Central memory CD8-positive, alpha-beta T cell (primary cell): ENCODE measurements at regions not wholly inside any gene's neighbourhood (a gene's known extent, or its start where the extent isn't known, plus 50 kb on each side); places are given as distances from the start of the nearest gene placed in this dataset.

Experiments used
- ATAC-seq: fragments of 150-1000 bp; cut with Tn5 transposase; replicated peaks from 2 replicates; pipeline ENCODE4 v1.10.0; 2022; ENCODE audit warnings: mild to moderate bottlenecking, moderate FRiP score, moderate number of reproducible peaks; ENCODE audit not compliant: poor library complexity, severe bottlenecking; ENCODE audit errors: extremely low read depth
- DNase-seq, 2 donors: peaks; one replicate each; pipeline ENCODE4 v3.0.0; 2021; ENCODE audit warnings: low spot score in 2 of 2
- H3K27ac Mint-ChIP-seq: one replicate; pipeline ENCODE4 v1.8.0; 2022; ENCODE audit warnings: low read depth, mild to moderate bottlenecking, moderate library complexity, mixed read lengths
- H3K27me3 Mint-ChIP-seq: one replicate; pipeline ENCODE4 v1.8.0; 2022; ENCODE audit warnings: mixed read lengths
- H3K36me3 Mint-ChIP-seq: one replicate; pipeline ENCODE4 v1.8.0; 2022; ENCODE audit warnings: mild to moderate bottlenecking, moderate library complexity, mixed read lengths; ENCODE audit not compliant: insufficient read depth
- H3K4me1 Mint-ChIP-seq: one replicate; pipeline ENCODE4 v1.8.0; 2022; ENCODE audit warnings: mixed read lengths
- H3K4me3 Mint-ChIP-seq: one replicate; pipeline ENCODE4 v1.8.0; 2022; ENCODE audit warnings: mild to moderate bottlenecking, moderate library complexity, mixed read lengths
- H3K9me3 Mint-ChIP-seq: one replicate; pipeline ENCODE4 v1.8.0; 2022; ENCODE audit warnings: mixed read lengths

DNA sequence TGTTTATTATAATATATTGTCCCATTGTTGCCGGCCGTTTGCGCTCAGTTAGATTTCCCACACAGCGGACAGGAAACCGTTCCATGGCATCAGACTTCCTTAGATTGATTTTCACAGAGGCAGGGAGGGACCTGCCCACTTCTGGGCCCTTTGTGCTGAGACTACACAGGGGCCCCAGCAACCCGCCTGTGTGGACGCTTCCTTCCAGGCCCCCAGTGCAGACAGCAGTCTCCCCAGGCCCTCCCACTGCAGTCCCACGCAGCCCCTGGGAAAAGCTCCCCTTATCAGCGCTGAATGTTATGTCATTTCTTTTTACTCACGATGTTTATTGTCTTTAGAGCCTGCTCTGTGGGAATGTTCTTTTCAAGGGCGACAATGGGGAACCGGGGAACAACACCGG lies 351.7 kb upstream of the ARGLU1 start:
- H3K27ac Mint-ChIP-seq = no peak overlapping the region
- H3K36me3 Mint-ChIP-seq = peaks cover 5% of the 10 kb centered on the region
- H3K4me3 Mint-ChIP-seq = no peak overlapping the region
- no peaks in the 10 kb centered on the region for H3K9me3 Mint-ChIP-seq
- ATAC-seq (no peak), DNase-seq (no peak)
- H3K4me1 Mint-ChIP-seq = no peaks in the 10 kb centered on the region
- peaks cover 29% of the 10 kb centered on the region for H3K27me3 Mint-ChIP-seq

DNA sequence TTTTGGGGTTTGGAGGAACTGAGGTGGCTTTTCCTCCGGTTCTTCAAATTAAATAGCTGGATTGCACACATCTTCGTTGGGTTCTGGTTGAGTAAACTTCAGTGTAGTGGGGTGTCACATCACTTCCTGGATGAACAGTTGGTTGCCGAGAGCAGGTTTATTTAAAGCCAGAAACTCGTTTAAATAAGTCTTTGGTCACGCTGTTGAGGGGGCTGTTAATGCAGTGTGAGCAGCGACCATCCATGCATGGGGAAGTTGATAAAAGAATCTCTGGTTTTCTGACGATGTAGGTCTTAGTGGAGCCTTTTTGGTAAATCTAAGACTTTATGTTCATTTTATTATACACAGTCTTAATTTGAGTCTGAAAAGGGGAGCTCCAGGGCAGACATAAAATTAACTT lies 351.2 kb upstream of the ARGLU1 start:
- Mint-ChIP-seq H3K27me3 (peaks cover 25% of the 10 kb centered on the region), H3K36me3 (peaks cover 5% of the 10 kb centered on the region), H3K27ac (no peak overlapping the region), H3K4me3 (no peak overlapping the region), H3K9me3 (no peaks in the 10 kb centered on the region), H3K4me1 (no peaks in the 10 kb centered on the region)
- DNase-seq = no peak
- ATAC-seq = no peak

DNA sequence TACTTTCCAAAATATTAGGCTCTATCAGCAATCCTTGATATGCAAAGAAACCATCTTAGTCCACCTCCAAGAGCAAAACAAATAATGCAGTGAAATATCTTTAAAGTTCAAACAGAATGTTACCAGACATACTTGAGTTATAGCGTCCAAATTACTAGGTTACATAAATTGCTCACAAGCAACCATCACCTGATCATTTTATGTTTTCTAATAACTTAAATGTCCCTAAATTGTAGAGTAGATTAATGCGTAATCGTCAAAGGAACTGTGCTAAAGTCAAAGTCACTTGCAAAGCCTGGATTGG lies 350.6 kb upstream of the ARGLU1 start:
- Mint-ChIP-seq H3K27me3 (peaks cover 25% of the 10 kb centered on the region), H3K4me1 (no peaks in the 10 kb centered on the region), H3K27ac (no peak overlapping the region), H3K36me3 (peaks cover 5% of the 10 kb centered on the region), H3K4me3 (no peak overlapping the region), H3K9me3 (no peaks in the 10 kb centered on the region)
- ATAC-seq = no peak
- no peak for DNase-seq

GRCh38 chr13:106917673-106918556 lies 350.0 kb upstream of the ARGLU1 start:
- Mint-ChIP-seq H3K9me3 (no peaks in the 10 kb centered on the region), H3K27me3 (peaks cover 25% of the 10 kb centered on the region), H3K4me1 (no peaks in the 10 kb centered on the region), H3K27ac (no peak overlapping the region), H3K4me3 (peak overlapping the region; percentile 60), H3K36me3 (peaks cover 5% of the 10 kb centered on the region)
- ATAC-seq (peak; percentile 69), DNase-seq (peak; percentile 25 to 37)

DNA sequence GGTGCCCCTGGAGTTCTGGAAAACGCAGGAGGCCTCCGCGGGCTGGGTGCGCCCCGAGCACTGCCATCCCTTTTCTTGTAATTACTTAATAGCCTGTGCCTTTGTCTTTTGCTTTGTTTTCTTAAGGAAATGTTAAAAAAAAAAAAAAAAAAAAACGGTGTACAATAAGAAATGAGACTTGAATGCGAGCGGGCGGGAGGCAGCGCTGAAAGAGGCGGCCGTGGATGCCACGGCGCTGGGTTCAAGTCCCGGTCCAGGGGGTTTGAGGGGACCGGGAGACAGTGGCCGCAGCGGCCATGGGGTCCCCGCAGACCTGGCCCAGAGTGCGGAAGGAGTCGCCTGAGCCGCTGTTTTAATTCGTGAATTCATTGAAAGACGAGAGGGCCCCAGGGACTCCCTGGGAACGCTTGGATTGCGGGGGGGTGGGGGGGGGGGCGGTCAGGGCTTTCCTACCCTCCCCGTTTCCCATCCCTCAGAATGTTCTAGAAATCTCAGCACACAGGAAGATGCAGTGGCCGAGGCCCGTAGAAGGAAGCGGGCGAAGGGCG lies 349.2 kb upstream of the ARGLU1 start:
- H3K4me3 Mint-ChIP-seq = peak overlapping the region; percentile 60
- H3K36me3 Mint-ChIP-seq = peaks cover 5% of the 10 kb centered on the region
- H3K27ac Mint-ChIP-seq = no peak overlapping the region
- no peaks in the 10 kb centered on the region for H3K4me1 Mint-ChIP-seq
- H3K27me3 Mint-ChIP-seq = peaks cover 23% of the 10 kb centered on the region
- DNase-seq = no peak
- no peak for ATAC-seq
- no peaks in the 10 kb centered on the region for H3K9me3 Mint-ChIP-seq

DNA sequence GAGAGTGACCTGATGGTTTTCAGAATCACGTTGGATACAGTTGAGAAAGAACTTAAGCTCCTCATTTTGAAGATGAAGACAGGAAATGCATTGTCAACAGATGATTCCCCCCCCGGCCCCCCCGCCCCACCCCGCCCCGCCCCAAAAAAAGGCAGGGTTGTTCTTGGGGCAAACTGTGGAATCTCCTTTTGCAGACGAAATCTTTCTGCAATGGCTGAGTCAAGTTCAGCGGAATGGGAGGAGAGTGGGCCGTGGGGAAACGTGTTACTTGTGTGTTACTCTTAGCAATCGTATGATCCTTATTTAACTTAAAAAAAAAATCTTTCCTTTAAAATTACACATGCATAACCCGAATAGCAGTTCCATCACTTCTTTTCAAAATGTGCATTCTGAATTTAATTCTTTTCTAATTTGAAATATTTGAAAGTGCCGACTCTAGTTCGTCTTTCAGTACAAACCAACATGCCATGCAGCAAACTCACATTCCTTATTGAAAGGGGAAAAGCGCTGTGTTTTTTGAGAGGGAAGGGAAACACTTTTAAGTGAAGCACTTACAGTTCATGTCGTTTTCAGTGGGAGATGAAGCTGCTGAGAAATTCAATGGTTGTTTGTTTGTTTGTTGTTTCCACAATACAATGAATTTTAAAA lies 348.5 kb upstream of the ARGLU1 start:
- ATAC-seq = no peak
- Mint-ChIP-seq H3K27me3 (peaks cover 17% of the 10 kb centered on the region), H3K4me3 (peak overlapping the region; percentile 60), H3K4me1 (no peaks in the 10 kb centered on the region), H3K27ac (no peak overlapping the region), H3K36me3 (peaks cover 5% of the 10 kb centered on the region), H3K9me3 (peaks cover 4% of the 10 kb centered on the region)
- no peak for DNase-seq

DNA sequence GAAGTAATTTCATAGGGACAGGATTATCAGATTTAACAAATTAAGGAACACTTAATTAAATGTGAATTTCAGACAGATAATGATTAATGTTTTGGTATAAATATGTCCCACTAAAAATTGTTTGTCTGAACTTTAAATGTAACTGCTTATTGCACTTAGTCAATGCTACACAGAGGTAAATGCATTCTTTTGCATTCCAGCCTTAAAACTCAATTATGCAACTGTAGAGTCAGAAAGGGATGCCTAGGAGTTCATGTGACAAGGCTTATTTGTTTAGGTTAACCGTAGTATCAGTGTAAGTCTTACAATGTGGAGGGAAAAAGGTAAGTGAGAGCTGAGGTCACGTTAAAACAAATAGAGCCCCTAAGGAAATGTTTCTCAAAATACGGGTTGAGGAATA lies 347.2 kb upstream of the ARGLU1 start:
- no peak for ATAC-seq
- Mint-ChIP-seq H3K9me3 (peaks cover 6% of the 10 kb centered on the region), H3K4me3 (no peak overlapping the region), H3K36me3 (peaks cover 5% of the 10 kb centered on the region), H3K27ac (no peak overlapping the region), H3K4me1 (no peaks in the 10 kb centered on the region), H3K27me3 (peaks cover 9% of the 10 kb centered on the region)
- DNase-seq = no peak

DNA sequence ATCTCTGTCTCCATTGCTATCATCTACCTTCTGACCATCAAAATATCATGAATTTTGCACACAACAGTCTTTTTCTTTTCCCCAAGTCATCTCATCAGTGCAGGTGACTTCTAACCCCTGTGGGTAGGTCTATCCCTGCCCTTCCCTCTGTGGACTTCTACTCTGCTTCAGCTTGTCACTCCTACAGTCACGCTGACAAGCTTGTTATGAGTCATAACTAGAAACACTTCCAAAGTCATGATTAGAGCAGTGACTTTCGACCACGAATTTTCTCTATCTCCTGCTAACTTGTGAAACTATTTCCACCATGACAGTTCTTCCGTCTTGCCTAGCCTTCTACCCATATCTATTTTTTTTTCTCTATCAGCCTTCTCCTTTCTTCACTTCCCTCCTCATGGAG lies 343.7 kb upstream of the ARGLU1 start:
- DNase-seq (no peak), ATAC-seq (no peak)
- Mint-ChIP-seq H3K4me1 (no peaks in the 10 kb centered on the region), H3K27ac (no peak overlapping the region), H3K9me3 (peaks cover 6% of the 10 kb centered on the region), H3K4me3 (no peak overlapping the region), H3K36me3 (peaks cover 5% of the 10 kb centered on the region), H3K27me3 (no peaks in the 10 kb centered on the region)

DNA sequence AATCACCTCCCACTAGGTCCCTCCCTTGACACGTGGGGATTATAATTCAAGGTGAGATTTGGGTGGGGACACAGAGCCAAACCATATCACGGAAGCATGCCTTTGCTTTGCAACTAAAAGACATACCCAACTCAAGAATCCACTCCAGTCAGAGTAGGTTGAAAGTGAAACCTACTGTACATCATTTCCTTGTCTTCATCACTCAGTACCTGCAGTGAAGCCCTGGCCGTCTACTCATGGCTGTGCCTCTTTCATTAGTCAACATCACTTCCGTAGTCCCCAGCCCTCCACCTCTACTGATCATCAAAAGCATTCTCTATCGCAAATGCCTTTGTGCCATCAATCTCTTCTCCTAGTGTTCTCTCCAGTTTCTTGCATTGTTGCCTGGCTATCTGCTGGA lies 343.1 kb upstream of the ARGLU1 start:
- no peak for ATAC-seq
- Mint-ChIP-seq H3K4me3 (no peak overlapping the region), H3K27me3 (no peaks in the 10 kb centered on the region), H3K9me3 (peaks cover 6% of the 10 kb centered on the region), H3K27ac (no peak overlapping the region), H3K36me3 (peaks cover 5% of the 10 kb centered on the region), H3K4me1 (no peaks in the 10 kb centered on the region)
- DNase-seq = no peak

DNA sequence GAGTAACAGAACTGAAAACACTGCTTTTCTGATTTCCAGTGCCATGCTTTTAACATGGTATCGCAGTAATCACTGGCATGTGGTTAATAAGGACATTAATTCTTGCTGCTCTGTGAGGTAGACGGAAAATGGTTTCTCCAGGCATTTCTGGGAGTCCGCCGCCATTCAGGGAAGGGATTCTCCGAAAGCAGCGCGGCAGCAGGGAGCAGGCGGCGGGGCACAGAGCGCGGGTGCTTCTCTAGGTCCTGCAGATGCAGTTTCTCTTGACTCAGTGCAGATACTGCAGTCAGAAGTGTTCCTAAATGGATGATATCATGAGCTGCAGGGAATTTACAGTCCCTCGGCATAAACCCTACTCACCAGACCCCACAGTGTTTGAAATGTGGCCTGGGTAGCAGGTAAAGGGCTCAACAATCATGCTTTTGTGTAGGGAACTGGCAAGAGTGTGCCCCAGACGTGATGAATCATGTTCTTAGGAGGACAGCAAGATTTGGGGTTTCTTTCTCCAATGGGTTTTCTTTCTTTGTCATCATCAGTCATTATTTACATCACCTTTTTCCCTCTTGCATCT lies 338.6 kb upstream of the ARGLU1 start:
- H3K27me3 Mint-ChIP-seq = no peaks in the 10 kb centered on the region
- no peak overlapping the region for H3K4me3 Mint-ChIP-seq
- DNase-seq (no peak), ATAC-seq (no peak)
- H3K9me3 Mint-ChIP-seq = peaks cover 3% of the 10 kb centered on the region
- H3K4me1 Mint-ChIP-seq = no peaks in the 10 kb centered on the region
- no peak overlapping the region for H3K27ac Mint-ChIP-seq
- H3K36me3 Mint-ChIP-seq = no peaks in the 10 kb centered on the region

- Mint-ChIP-seq H3K27me3 (no peaks in the 10 kb centered on the region), H3K4me1 (no peaks in the 10 kb centered on the region), H3K27ac (no peak overlapping the region), H3K4me3 (no peak overlapping the region), H3K9me3 (no peaks in the 10 kb centered on the region), H3K36me3 (no peaks in the 10 kb centered on the region)
- ATAC-seq (no peak), DNase-seq (no peak)
These were observed 337.6 kb upstream of the ARGLU1 start for GRCh38 chr13:106905380-106906162.

GRCh38 chr13:106899442-106899841 lies 331.5 kb upstream of the ARGLU1 start:
- DNase-seq (no peak), ATAC-seq (no peak)
- Mint-ChIP-seq H3K27me3 (no peaks in the 10 kb centered on the region), H3K4me1 (no peaks in the 10 kb centered on the region), H3K4me3 (no peak overlapping the region), H3K27ac (no peak overlapping the region), H3K36me3 (no peaks in the 10 kb centered on the region), H3K9me3 (no peaks in the 10 kb centered on the region)
